Hippocampal formation (tissue), 2 donors: ENCODE measurements at regions not wholly inside any gene's neighbourhood (a gene's known extent, or its start where the extent isn't known, plus 50 kb on each side); places are given as distances from the start of the nearest gene placed in this dataset.
A peak's percentile ranks its signal among the peaks of the same experiment; 100 is the strongest.
"Not testable (repeated sequence)": the region's sequence is repeated elsewhere in the genome, so short reads cannot be mapped to it uniquely, and the experiment has no call there.

ENCODE experiments used
- DNase-seq, 2 donors: peaks; one replicate each; lab custom pipeline; 2025; lab: John Stamatoyannopoulos, UW

DNA sequence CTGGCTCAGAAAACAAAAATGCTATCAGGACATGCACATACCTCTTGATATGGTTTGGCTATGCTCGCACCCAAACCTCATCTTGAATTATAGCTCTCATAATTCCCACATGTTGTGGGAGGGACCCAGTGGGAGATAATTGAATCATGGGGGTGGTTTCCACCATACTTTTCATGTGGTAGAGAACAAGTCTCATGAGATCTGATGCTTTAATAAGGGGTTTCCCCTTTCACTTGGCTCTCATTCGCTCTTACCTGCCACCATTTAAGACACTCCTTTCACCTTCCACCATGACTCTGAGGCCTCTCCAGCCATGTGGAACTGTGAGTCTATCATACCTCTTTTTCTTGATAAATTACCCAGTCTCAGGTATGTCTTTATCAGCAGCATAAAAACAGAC, 958.6 kb downstream of the TRAM1L1 start:
- DNase-seq: no peak

DNA sequence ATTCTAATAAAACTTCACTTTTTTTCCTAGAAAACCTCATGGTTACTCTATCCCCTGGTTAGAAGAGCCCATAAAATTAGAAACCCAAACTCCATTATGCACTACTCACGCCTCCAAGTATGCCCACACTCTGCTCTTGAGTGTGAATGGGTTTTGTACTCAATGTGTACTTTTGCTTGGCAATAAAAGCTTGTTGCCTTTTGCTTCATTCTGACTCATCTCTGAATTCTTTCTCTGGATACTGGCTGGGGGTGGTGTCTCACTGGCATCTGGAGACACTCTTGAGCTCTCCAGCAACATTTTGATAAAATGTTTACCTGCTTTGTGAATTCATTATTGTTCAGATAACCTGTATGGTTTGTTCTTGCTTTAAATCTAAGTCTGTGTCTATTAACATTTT, 963.3 kb downstream of the TRAM1L1 start:
- DNase-seq: no peak

- DNase-seq: no peak
Measured at GRCh38 chr4:116118221-116118620, 967.2 kb downstream of the TRAM1L1 start.

- not testable (repeated sequence) for DNase-seq
Measured at GRCh38 chr4:116112861-116113260, 972.5 kb downstream of the TRAM1L1 start.

- no peak for DNase-seq
Measured at GRCh38 chr4:116110713-116111112, 974.7 kb downstream of the TRAM1L1 start.

GRCh38 chr4:116108606-116109005, 976.8 kb downstream of the TRAM1L1 start:
- DNase-seq: no peak

- DNase-seq: no peak
Measured at GRCh38 chr4:116101321-116101720, 984.1 kb downstream of the TRAM1L1 start.

GRCh38 chr4:116099596-116099995, 985.8 kb downstream of the TRAM1L1 start:
- no peak for DNase-seq

DNA sequence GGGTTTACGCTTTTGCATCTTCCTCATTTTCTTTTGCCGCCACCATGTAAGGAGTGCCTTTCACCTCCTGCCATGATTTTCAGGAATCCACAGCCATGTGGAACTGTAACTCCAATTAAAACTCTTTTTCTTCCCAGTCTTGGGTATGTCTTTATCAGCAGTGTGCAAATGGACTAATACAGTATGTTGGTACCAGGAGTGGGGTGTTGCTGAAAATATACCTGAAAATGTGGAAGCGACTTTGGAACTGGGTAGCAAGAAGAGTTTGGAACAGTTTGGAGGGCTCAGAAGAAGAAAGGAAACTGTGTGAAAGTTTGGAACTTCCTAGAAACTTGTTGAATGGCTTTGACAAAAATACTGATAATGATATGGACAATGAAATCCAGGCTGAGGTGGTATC, 983.9 kb upstream of the NDST4 start:
- not testable (repeated sequence) for DNase-seq

- DNase-seq: no peak
Measured at GRCh38 chr4:116092961-116093360, 979.5 kb upstream of the NDST4 start.

GRCh38 chr4:116088771-116089170, 975.4 kb upstream of the NDST4 start:
- no peak for DNase-seq

GRCh38 chr4:116082808-116083366, 969.5 kb upstream of the NDST4 start:
- no peak for DNase-seq

DNA sequence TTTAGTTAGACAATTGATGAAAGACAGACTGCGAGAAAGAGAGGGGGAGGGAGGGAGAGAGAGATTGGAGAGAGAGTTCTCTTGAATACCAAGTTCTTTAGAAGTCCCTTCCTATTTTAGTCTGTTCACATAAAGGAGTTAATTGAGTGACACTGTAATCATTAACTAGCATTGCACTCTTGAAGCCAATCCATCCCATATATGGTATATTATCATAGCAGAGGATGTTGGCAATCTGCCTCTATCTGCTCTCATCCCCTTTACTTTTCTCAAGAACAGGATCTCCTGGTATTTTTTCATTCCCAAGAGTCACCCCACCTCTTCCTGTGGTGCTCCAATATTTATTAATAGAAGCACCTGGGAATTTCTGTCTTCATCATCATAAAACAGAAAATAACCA, 959.6 kb upstream of the NDST4 start:
- DNase-seq: no peak

- DNase-seq: no peak
Measured at GRCh38 chr4:116070283-116070682, 956.9 kb upstream of the NDST4 start.

- DNase-seq: no peak
Measured at GRCh38 chr4:116066711-116067245, 953.4 kb upstream of the NDST4 start.

DNA sequence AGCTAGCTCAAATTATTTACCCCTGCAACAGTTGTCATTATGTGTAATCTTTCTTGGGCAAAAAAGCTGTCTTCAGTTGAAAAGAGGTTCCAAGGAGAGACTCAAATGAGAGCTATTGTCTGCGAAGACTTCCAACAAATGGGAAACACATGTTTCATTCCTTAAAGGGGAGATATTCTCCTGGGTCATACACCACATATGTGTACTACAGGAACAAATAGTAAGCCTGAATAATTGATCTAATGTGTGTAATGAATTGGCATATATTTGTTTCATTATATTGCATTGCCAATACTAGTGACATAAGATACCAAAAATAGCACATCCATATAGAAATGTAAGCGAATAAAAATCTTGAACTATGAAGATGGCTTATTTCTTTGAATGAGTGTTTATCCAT, 950.9 kb upstream of the NDST4 start:
- no peak for DNase-seq

- DNase-seq: no peak
Measured at GRCh38 chr4:116059361-116059760, 945.9 kb upstream of the NDST4 start.

GRCh38 chr4:116058129-116058528, 944.7 kb upstream of the NDST4 start:
- no peak for DNase-seq

DNA sequence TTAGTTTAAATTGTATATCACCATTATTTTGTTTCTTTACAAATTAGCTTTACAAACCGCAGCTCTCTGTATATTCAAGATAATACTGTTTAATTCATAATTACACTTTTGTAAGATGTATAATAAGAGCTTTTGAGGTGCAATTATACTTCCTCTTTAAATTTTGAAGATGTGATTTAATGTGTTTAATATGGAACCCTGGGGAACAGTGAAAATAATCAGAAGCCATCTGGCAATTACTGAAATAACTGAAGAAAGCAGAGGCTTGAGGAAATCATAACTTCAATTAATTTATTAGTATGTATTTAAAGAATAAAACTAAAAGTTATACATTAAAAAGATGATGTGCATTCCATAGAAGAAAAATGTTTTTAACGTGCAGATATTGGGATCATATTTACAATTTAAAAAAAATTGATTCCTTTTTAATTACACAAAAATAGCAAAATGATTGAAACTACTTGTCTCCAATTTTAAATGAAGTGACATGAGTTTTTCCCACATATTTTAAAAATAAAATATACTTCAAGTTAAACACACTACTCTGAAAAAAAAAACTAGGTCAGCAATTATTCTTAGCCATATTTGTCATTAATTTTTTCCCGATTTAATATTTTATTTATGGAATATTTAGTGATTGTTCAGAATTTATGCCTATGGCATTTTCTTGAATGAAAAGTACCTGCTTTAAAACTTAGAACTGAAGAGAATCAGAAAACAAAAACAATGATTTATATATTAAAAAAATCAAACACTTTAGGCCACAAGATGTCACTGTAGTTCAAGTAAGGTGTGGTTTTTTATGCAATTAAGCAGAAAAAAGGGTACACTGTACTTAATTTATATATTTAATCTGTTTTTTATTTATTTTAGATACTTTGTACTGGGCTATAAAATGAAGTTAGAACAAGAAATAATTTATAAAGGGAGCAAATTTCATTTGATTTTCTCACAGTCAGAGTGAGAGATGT, 942.7 kb upstream of the NDST4 start:
- peak in 1 of 2 donors; percentile 5 for DNase-seq

DNA sequence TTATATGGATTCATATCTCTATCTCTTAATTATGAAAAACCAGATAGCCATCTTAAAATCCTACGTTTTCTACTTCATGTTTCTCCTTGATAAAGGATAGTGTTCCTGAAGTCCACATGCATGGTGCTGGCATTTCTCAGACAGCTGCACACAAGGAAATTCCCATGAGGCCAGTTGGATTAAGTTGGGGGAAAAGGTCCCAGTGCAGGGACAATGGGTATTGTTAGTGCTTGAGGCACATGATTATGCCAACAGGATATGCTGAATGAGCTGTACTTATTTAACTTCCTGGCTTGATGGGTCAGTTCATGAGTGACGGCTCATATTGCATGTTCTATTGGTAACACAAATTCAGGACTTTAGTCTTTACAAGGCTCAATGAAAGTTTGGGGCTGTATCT, 913.9 kb upstream of the NDST4 start:
- no peak for DNase-seq

GRCh38 chr4:116024954-116025708, 911.7 kb upstream of the NDST4 start:
- DNase-seq: no peak

DNA sequence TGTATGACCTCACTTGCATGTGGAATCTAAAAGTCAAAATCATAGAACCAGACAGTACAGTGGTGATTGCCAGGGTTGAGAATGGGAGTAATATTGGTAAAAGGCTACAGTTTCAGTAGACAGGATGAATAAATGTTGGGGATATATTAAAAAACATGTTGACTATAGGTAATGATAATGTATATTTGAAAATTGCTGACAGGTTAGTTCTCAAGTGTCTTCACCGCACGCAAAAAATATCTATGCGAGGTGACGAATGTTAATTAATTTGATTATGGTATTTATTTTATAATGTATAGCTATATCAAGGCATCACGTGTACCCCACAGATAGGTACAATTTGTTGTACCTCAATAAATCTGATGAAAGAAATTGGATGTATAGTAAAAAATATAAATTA, 909.6 kb upstream of the NDST4 start:
- DNase-seq: no peak
